H1 (cell line): ENCODE measurements at regions not wholly inside any gene's neighbourhood (a gene's known extent, or its start where the extent isn't known, plus 50 kb on each side); places are given as distances from the start of the nearest gene placed in this dataset.

ENCODE experiments used
- CTCF ChIA-PET: fragments of 300-600 bp; sonication (Branson Sonifier 250); formaldehyde crosslinking; loops from one replicate; lab custom pipeline; 2021; ENCODE audit not compliant: partially characterized antibody; lab: Charles Lee
- POLR2A ChIA-PET: fragments of 300-600 bp; sonication (Branson Sonifier 250); formaldehyde crosslinking; loops from one replicate; lab custom pipeline; 2021; ENCODE audit warnings: inconsistent platforms; ENCODE audit not compliant: partially characterized antibody; lab: Charles Lee
- DNase-seq, 2 experiments: peaks; one replicate each; pipeline versions ENCODE4 v3.0.0 to v3.0.0-alpha.2; 2010 to 2022; ENCODE audit warnings: low spot score in 2 of 2, low read depth in 1 of 2, mixed read lengths in 1 of 2
- FAIRE-seq: peaks from 2 replicates; lab custom pipeline; 2011; peaks lifted over from hg19 to GRCh38; lab: Jason Lieb, UNC
- H2AFZ ChIP-seq: 2 replicates; pipeline ENCODE4 v1.8.1; 2012; ENCODE audit warnings: low read length, inconsistent platforms
- H2AK5ac ChIP-seq: 2 replicates; pipeline ENCODE4 v1.6.1; 2013; ENCODE audit warnings: low read depth, low read length
- H2BK120ac ChIP-seq: replicated peaks from 2 replicates; pipeline ENCODE3; 2013; ENCODE audit warnings: low read depth, low read length, inconsistent platforms
- H2BK12ac ChIP-seq: 2 replicates; pipeline ENCODE4 v1.6.1; 2013; ENCODE audit warnings: low read depth, low read length
- H2BK15ac ChIP-seq: 2 replicates; pipeline ENCODE4 v1.6.1; 2013; ENCODE audit warnings: low read length
- H2BK20ac ChIP-seq: 2 replicates; pipeline ENCODE4 v1.6.1; 2013; ENCODE audit warnings: low read length
- H2BK5ac ChIP-seq: 2 replicates; pipeline ENCODE4 v1.6.1; 2013; ENCODE audit warnings: low read depth, low read length
- H3K14ac ChIP-seq: 2 replicates; pipeline ENCODE4 v1.6.1; 2013; ENCODE audit warnings: inconsistent platforms; ENCODE audit not compliant: insufficient read length
- H3K18ac ChIP-seq: 2 replicates; pipeline ENCODE4 v1.6.1; 2013; ENCODE audit warnings: low read length; ENCODE audit errors: extremely low read depth
- H3K23ac ChIP-seq: 2 replicates; pipeline ENCODE4 v1.6.1; 2013; ENCODE audit warnings: inconsistent platforms; ENCODE audit not compliant: insufficient read length
- H3K23me2 ChIP-seq: 2 replicates; pipeline ENCODE4 v1.6.1; 2013; ENCODE audit warnings: low read depth, low read length
- H3K27ac ChIP-seq: 2 replicates; pipeline ENCODE4 v1.6.1; 2011; ENCODE audit warnings: low read depth, low read length, inconsistent platforms
- H3K27me3 ChIP-seq, 4 experiments: replicated peaks in 1 of 4; 1 replicate in 1 of 4; 2 replicates in 3 of 4; pipeline versions ENCODE4 v1.6.1 to v1.8.1; 2011 to 2013; ENCODE audit warnings: low read length in 3 of 4, mild to moderate bottlenecking in 3 of 4, inconsistent platforms in 2 of 4, mixed read lengths in 2 of 4, moderate library complexity in 1 of 4; ENCODE audit not compliant: control insufficient read depth in 3 of 4, insufficient read depth in 3 of 4; ENCODE audit errors: extremely low read depth in 1 of 4
- H3K36me3 ChIP-seq, 4 experiments: 2 replicates each; pipeline versions ENCODE4 v1.6.1 to v1.8.1; 2011 to 2013; ENCODE audit warnings: mild to moderate bottlenecking in 4 of 4, low read length in 3 of 4, moderate library complexity in 2 of 4, control low read depth in 1 of 4, inconsistent platforms in 1 of 4; ENCODE audit not compliant: insufficient read depth in 4 of 4, control insufficient read depth in 2 of 4
- H3K4ac ChIP-seq: replicated peaks from 2 replicates; pipeline ENCODE3; 2013; ENCODE audit warnings: low read length, low read depth, mixed read lengths, inconsistent platforms; ENCODE audit not compliant: insufficient read length
- H3K4me1 ChIP-seq, 4 experiments: replicated peaks in 1 of 4; 1 replicate in 1 of 4; 2 replicates in 3 of 4; pipeline versions ENCODE4 v1.6.1 to v1.8.1; 2011 to 2013; ENCODE audit warnings: low read length in 3 of 4, inconsistent platforms in 2 of 4, mixed read lengths in 1 of 4; ENCODE audit not compliant: insufficient read depth in 4 of 4, control insufficient read depth in 3 of 4
- H3K4me2 ChIP-seq, 2 experiments: 2 replicates each; pipeline versions ENCODE4 v1.6.1 to v1.8.1; 2011 to 2013; ENCODE audit warnings: low read depth in 2 of 2, low read length in 2 of 2, control low read depth in 1 of 2, inconsistent platforms in 1 of 2, mild to moderate bottlenecking in 1 of 2; ENCODE audit not compliant: insufficient read depth in 1 of 2
- H3K4me3 ChIP-seq, 4 experiments: fragments of 200-600, 300-600 bp in 1 of 4; sonication (generic), shearing (Covaris generic), sonication (Bioruptor Twin) in 1 of 4; 2 replicates each; pipeline versions ENCODE4 v1.5.1 to v1.8.1; 2011 to 2016; ENCODE audit warnings: low read length in 4 of 4, low read depth in 3 of 4, control low read depth in 2 of 4, inconsistent platforms in 2 of 4, mild to moderate bottlenecking in 2 of 4, mixed read lengths in 1 of 4, moderate library complexity in 1 of 4; ENCODE audit not compliant: insufficient read depth in 2 of 4; ENCODE audit errors: extremely low read depth in 1 of 4
- H3K56ac ChIP-seq: replicated peaks from 2 replicates; pipeline ENCODE3; 2013; ENCODE audit warnings: low read depth, mild to moderate bottlenecking, mixed read lengths, low read length, inconsistent platforms; ENCODE audit not compliant: insufficient read length
- H3K79me1 ChIP-seq: 2 replicates; pipeline ENCODE4 v1.6.1; 2013; ENCODE audit warnings: low read depth, low read length, control low read depth
- H3K79me2 ChIP-seq, 2 experiments: 2 replicates each; pipeline versions ENCODE4 v1.6.1 to v1.8.1; 2012 to 2013; ENCODE audit warnings: low read length in 2 of 2, mild to moderate bottlenecking in 2 of 2, inconsistent platforms in 1 of 2; ENCODE audit not compliant: insufficient read depth in 2 of 2, control insufficient read depth in 1 of 2
- H3K9ac ChIP-seq, 4 experiments: replicated peaks in 1 of 4; 1 replicate in 1 of 4; 2 replicates in 3 of 4; pipeline versions ENCODE4 v1.6.1 to v1.8.1; 2011 to 2013; ENCODE audit warnings: low read depth in 3 of 4, low read length in 3 of 4, control low read depth in 2 of 4, mild to moderate bottlenecking in 2 of 4, moderate library complexity in 2 of 4, inconsistent platforms in 1 of 4; ENCODE audit errors: extremely low read depth in 1 of 4
- H3K9me3 ChIP-seq, 2 experiments: 2 replicates each; pipeline versions ENCODE4 v1.6.1 to v1.8.1; 2012 to 2013; ENCODE audit warnings: mild to moderate bottlenecking in 2 of 2, moderate library complexity in 2 of 2, control low read depth in 1 of 2, inconsistent platforms in 1 of 2, low read depth in 1 of 2, low read length in 1 of 2, mixed read lengths in 1 of 2; ENCODE audit not compliant: insufficient read depth in 2 of 2
- H4K20me1 ChIP-seq, 2 experiments: replicated peaks in 1 of 2; 2 replicates each; pipeline versions ENCODE3 to v1.8.1; 2011 to 2013; ENCODE audit warnings: inconsistent platforms in 2 of 2, low read length in 2 of 2, mild to moderate bottlenecking in 1 of 2; ENCODE audit not compliant: insufficient read depth in 2 of 2, control insufficient read depth in 1 of 2
- H4K5ac ChIP-seq: 2 replicates; pipeline ENCODE4 v1.6.1; 2013; ENCODE audit warnings: low read length, low read depth, mixed read lengths, inconsistent platforms; ENCODE audit not compliant: insufficient read length
- H4K8ac ChIP-seq: 2 replicates; pipeline ENCODE4 v1.8.0; 2013; ENCODE audit warnings: mild to moderate bottlenecking, moderate library complexity, low read length, inconsistent platforms; ENCODE audit not compliant: insufficient read depth; ENCODE audit errors: extremely low read depth
- H4K91ac ChIP-seq: replicated peaks from 2 replicates; pipeline ENCODE3; 2013; ENCODE audit warnings: low read length, mixed read lengths, inconsistent platforms; ENCODE audit not compliant: insufficient read length
- ASH2L ChIP-seq: fragments of 200-600, 300-600 bp; sonication (generic); IDR thresholded peaks from one replicate; pipeline ENCODE4 v1.7.1; 2017; ENCODE audit warnings: low read length
- BRCA1 ChIP-seq: IDR thresholded peaks from 2 replicates; pipeline ENCODE4 v1.6.1; 2012; ENCODE audit warnings: low read depth, low read length, improper control_type of control experiment
- CBX8 ChIP-seq: fragments of 300-800, 300-1000 bp; sonication (generic); IDR thresholded peaks from 2 replicates; pipeline ENCODE4 v1.7.1; 2016; ENCODE audit warnings: low read depth, low read length, borderline replicate concordance
- CHD2 ChIP-seq: IDR thresholded peaks from 2 replicates; pipeline ENCODE4 v1.6.1; 2012; ENCODE audit warnings: low read length, improper control_type of control experiment
- CTBP2 ChIP-seq: IDR thresholded peaks from 2 replicates; pipeline ENCODE4 v1.7.0; 2011; ENCODE audit warnings: borderline replicate concordance, mild to moderate bottlenecking, moderate library complexity, mixed read lengths, low read length; ENCODE audit not compliant: insufficient read depth, insufficient read length
- EZH2 ChIP-seq: fragments of 200-600 bp; sonication (generic); IDR thresholded peaks from 2 replicates; pipeline ENCODE4 v1.7.1; 2012; ENCODE audit warnings: low read depth, mild to moderate bottlenecking, moderate library complexity, low read length, inconsistent platforms; ENCODE audit not compliant: severe bottlenecking
- FOSL1 ChIP-seq: IDR thresholded peaks from 2 replicates; pipeline ENCODE4 v1.6.1; 2011; ENCODE audit warnings: mild to moderate bottlenecking, low read depth, low read length, moderate library complexity; ENCODE audit not compliant: insufficient read depth
- HDAC2 ChIP-seq, 2 experiments: fragments of 300-600 bp in 1 of 2; sonication (generic) in 1 of 2; IDR thresholded peaks; 2 replicates each; pipeline ENCODE4 v1.6.1; 2011 to 2012; ENCODE audit warnings: low read depth in 2 of 2, low read length in 2 of 2, mild to moderate bottlenecking in 2 of 2, moderate library complexity in 2 of 2, borderline replicate concordance in 1 of 2, inconsistent platforms in 1 of 2
- MAX ChIP-seq: IDR thresholded peaks from 2 replicates; pipeline ENCODE4 v1.6.1; 2012; ENCODE audit warnings: inconsistent platforms
- NRF1 ChIP-seq: IDR thresholded peaks from 2 replicates; pipeline ENCODE4 v1.6.1; 2011; ENCODE audit warnings: mild to moderate bottlenecking, low read depth, low read length, improper control_type of control experiment
- POLR2A ChIP-seq, 2 experiments: IDR thresholded peaks; 1 replicate in 1 of 2; 2 replicates in 1 of 2; pipeline ENCODE4 v1.6.1; 2011; ENCODE audit warnings: low read depth in 2 of 2, low read length in 2 of 2, mild to moderate bottlenecking in 2 of 2; ENCODE audit errors: control extremely low read depth in 1 of 2
- RAD21 ChIP-seq, 2 experiments: IDR thresholded peaks in 1 of 2; conservative IDR thresholded peaks in 1 of 2; 2 replicates each; pipeline ENCODE4 v1.6.1; 2011; ENCODE audit warnings: low read depth in 2 of 2, low read length in 2 of 2, improper control_type of control experiment in 1 of 2, inconsistent platforms in 1 of 2, mild to moderate bottlenecking in 1 of 2, moderate library complexity in 1 of 2
- RFX5 ChIP-seq: IDR thresholded peaks from 2 replicates; pipeline ENCODE4 v1.6.1; 2011; ENCODE audit warnings: low read depth, low read length, improper control_type of control experiment, borderline replicate concordance
- SIN3A ChIP-seq, 2 experiments: IDR thresholded peaks in 1 of 2; conservative IDR thresholded peaks in 1 of 2; 2 replicates each; pipeline ENCODE4 v1.6.1; 2011 to 2012; ENCODE audit warnings: low read length in 2 of 2, improper control_type of control experiment in 1 of 2, low read depth in 1 of 2, mild to moderate bottlenecking in 1 of 2
- WGBS, 2 experiments: shearing (Covaris generic) in 1 of 2; methylation state at CpG; one replicate each; pipeline versions ENCODE4 v1.1.6 to v1.1.7; 2013 to 2015; ENCODE audit warnings: low lambda C conversion rate in 2 of 2, mixed read lengths in 2 of 2, inconsistent platforms in 1 of 2, low coverage in 1 of 2, missing lambda C conversion rate in 1 of 2; ENCODE audit not compliant: insufficient replicate concordance in 2 of 2, insufficient coverage in 1 of 2, insufficient read length in 1 of 2; ENCODE audit errors: extremely low coverage in 1 of 2, missing lambda C conversion rate in 1 of 2; 5-methylcytosine and 5-hydroxymethylcytosine counted together

- POLR2A ChIA-PET = no interaction called here
- Histone ChIP-seq H2BK5ac (no peak overlapping the region), H2AFZ (no peak overlapping the region), H3K9ac (no peak overlapping the region), H3K4ac (no peak overlapping the region), H4K20me1 (no peaks in the 10 kb centered on the region), H3K14ac (no peak overlapping the region), H3K4me1 (no peaks in the 10 kb centered on the region; a peak in 1 of 7 replicates), H4K5ac (no peak overlapping the region), H3K4me2 (no peak overlapping the region), H3K23me2 (peaks cover 3% of the 10 kb centered on the region; the same call in 1 of the 2 replicates), H3K18ac (no peak overlapping the region), H3K23ac (no peak overlapping the region), H3K27ac (no peak overlapping the region), H4K91ac (no peak overlapping the region), H3K79me1 (no peaks in the 10 kb centered on the region), H3K4me3 (no peak overlapping the region), H3K9me3 (no peaks in the 10 kb centered on the region), H2BK20ac (no peak overlapping the region), H3K27me3 (no peaks in the 10 kb centered on the region; a peak in 1 of 7 replicates), H2BK120ac (no peak overlapping the region), H2AK5ac (no peak overlapping the region), H3K79me2 (no peaks in the 10 kb centered on the region), H2BK15ac (no peak overlapping the region), H3K56ac (no peak overlapping the region), H3K36me3 (no peaks in the 10 kb centered on the region), H4K8ac (no peak overlapping the region), H2BK12ac (no peak overlapping the region)
- no peak for DNase-seq
- CTCF ChIA-PET = no interaction called here
- 89% methylated on average over 2 of the region's 2 CpGs; no CpG with 5 or more reads in 1 of the 2 experiments for WGBS, 2 experiments
- no peak for FAIRE-seq
- no peak for TF ChIP-seq CBX8
- TF ChIP-seq CTBP2 = no peak
- TF ChIP-seq BRCA1 = no peak
- TF ChIP-seq ASH2L = no peak
- no peak for TF ChIP-seq EZH2
- no peak for TF ChIP-seq FOSL1
- no peak for TF ChIP-seq CHD2
- TF ChIP-seq RFX5 = no peak
- TF ChIP-seq MAX = no peak
- no peak for TF ChIP-seq HDAC2 (IDR thresholded peaks at IDR 0.05; ENCODE audit: borderline replicate concordance in 1 of 2, low read depth in 2 of 2, low read length in 2 of 2)
- no peak for TF ChIP-seq RAD21 (IDR thresholded peaks at IDR 0.05 in 1 of 2, conservative IDR thresholded peaks at IDR 0.05 in 1 of 2; ENCODE audit: low read depth in 2 of 2, low read length in 2 of 2)
- TF ChIP-seq SIN3A (conservative IDR thresholded peaks at IDR 0.05 in 1 of 2, IDR thresholded peaks at IDR 0.05 in 1 of 2; ENCODE audit: low read depth in 1 of 2, low read length in 2 of 2) = no peak
- no peak for TF ChIP-seq NRF1
- TF ChIP-seq POLR2A (IDR thresholded peaks at IDR 0.05; ENCODE audit: control extremely low read depth in 1 of 2, low read depth in 2 of 2, low read length in 2 of 2) = no peak
Observed at GRCh38 chr12:65662590-65662989, 161.7 kb upstream of the HMGA2 start.
